K562 (cell line): ENCODE measurements at regions not wholly inside any gene's neighbourhood (a gene's known extent, or its start where the extent isn't known, plus 50 kb on each side); places are given as distances from the start of the nearest gene placed in this dataset.

Experiments
- BRCA1 ChIP-seq, 2 experiments: fragments of 450-650 bp in 1 of 2; sonication (generic) in 1 of 2; formaldehyde crosslinking in 1 of 2; IDR thresholded peaks; 2 replicates each; pipeline versions ENCODE4 v1.5.0 to v1.6.1; 2017 to 2020; ENCODE audit warnings: mild to moderate bottlenecking in 1 of 2, missing genetic modification reagents in 1 of 2
- CEBPG ChIP-seq, 3 experiments: fragments of 200-800 bp in 1 of 3; sonication (Bioruptor generic) in 1 of 3; sonication (generic) in 1 of 3; formaldehyde crosslinking in 1 of 3; IDR thresholded peaks in 2 of 3; conservative IDR thresholded peaks in 1 of 3; 2 replicates each; pipeline versions ENCODE4 v1.6.1 to v1.8.0; 2016 to 2022; ENCODE audit warnings: missing compliant biosample characterization in 2 of 3, missing genetic modification characterization in 2 of 3, mild to moderate bottlenecking in 1 of 3, missing genetic modification reagents in 1 of 3
- ELK3 ChIP-seq: fragments of 450-650 bp; formaldehyde crosslinking; IDR thresholded peaks from 2 replicates; pipeline ENCODE4 v1.4.0; 2020; ENCODE audit warnings: mild to moderate bottlenecking
- ETS2 ChIP-seq: IDR thresholded peaks from 2 replicates; pipeline ENCODE4 v1.6.1; 2016; ENCODE audit warnings: borderline replicate concordance, missing genetic modification characterization, mild to moderate bottlenecking, moderate library complexity, missing compliant biosample characterization; ENCODE audit not compliant: poor library complexity, severe bottlenecking
- FOS ChIP-seq: IDR thresholded peaks from 3 replicates; pipeline ENCODE4 v1.6.1; 2011; ENCODE audit not compliant: insufficient read length; ENCODE audit errors: extremely low read depth
- HMGN3 ChIP-seq: IDR thresholded peaks from 2 replicates; pipeline ENCODE4 v1.6.1; 2011; ENCODE audit warnings: borderline replicate concordance, low read depth, mild to moderate bottlenecking, mixed read lengths, low read length; ENCODE audit not compliant: insufficient read length; ENCODE audit errors: extremely low read depth
- KAT7 ChIP-seq: sonication (generic); formaldehyde crosslinking; IDR thresholded peaks from 2 replicates; pipeline ENCODE4 v1.8.0; 2022; ENCODE audit warnings: missing genetic modification reagents, mild to moderate bottlenecking, borderline replicate concordance
- MYBL2 ChIP-seq, 2 experiments: fragments of 450-650 bp in 1 of 2; sonication (generic) in 1 of 2; formaldehyde crosslinking in 1 of 2; IDR thresholded peaks; 2 replicates each; pipeline versions ENCODE4 v1.6.1 to v1.8.1; 2017 to 2022; ENCODE audit warnings: borderline replicate concordance in 1 of 2, inconsistent platforms in 1 of 2, low read depth in 1 of 2, mild to moderate bottlenecking in 1 of 2, missing genetic modification reagents in 1 of 2, moderate library complexity in 1 of 2
- NFIC ChIP-seq: fragments of 450-650 bp; IDR thresholded peaks from 2 replicates; pipeline ENCODE4 v1.6.1; 2017; ENCODE audit warnings: mild to moderate bottlenecking, inconsistent platforms
- NFIX ChIP-seq: fragments of 250-450 bp; sonication (Bioruptor Pico); IDR thresholded peaks from 2 replicates; pipeline ENCODE4 v1.4.0; 2020; ENCODE audit warnings: low read depth, mild to moderate bottlenecking, moderate library complexity
- NKRF ChIP-seq: fragments of 450-650 bp; IDR thresholded peaks from 2 replicates; pipeline ENCODE4 v1.6.1; 2016; ENCODE audit warnings: borderline replicate concordance
- RAD51 ChIP-seq: fragments of 450-650 bp; IDR thresholded peaks from 2 replicates; pipeline ENCODE4 v1.7.1; 2016; ENCODE audit warnings: low read depth, mild to moderate bottlenecking, borderline replicate concordance
- SREBF2 ChIP-seq: sonication (generic); formaldehyde crosslinking; IDR thresholded peaks from 2 replicates; pipeline ENCODE4 v1.4.0; 2020; ENCODE audit warnings: mild to moderate bottlenecking, missing genetic modification reagents
- ZSCAN29 ChIP-seq: fragments of 450-650 bp; IDR thresholded peaks from 2 replicates; pipeline ENCODE4 v1.6.1; 2017
- TF ChIP-seq, protein P1 (sequence below): fragments of 250-450 bp; sonication (Bioruptor Pico); IDR thresholded peaks from 2 replicates; pipeline ENCODE4 v1.8.0; 2021; ENCODE audit warnings: mild to moderate bottlenecking, moderate library complexity
- TF ChIP-seq, protein P2 (sequence below), 2 experiments: fragments of 450-650 bp; conservative IDR thresholded peaks; 2 replicates each; pipeline ENCODE4 v1.6.1; 2017; ENCODE audit warnings: mild to moderate bottlenecking in 2 of 2, moderate library complexity in 2 of 2

GRCh38 chr10:78798976-78799730 is 269.6 kb upstream of the ZMIZ1 start (continued):
- TF ChIP-seq ELK3 (CRISPR knock-in tag) (no peak), ZSCAN29 (no peak), FOS (no peak), SREBF2 (CRISPR knock-in tag) (no peak), NFIX (peak; percentile 95), HMGN3 (no peak), RAD51 (no peak), KAT7 (CRISPR knock-in tag) (no peak), BRCA1 (IDR thresholded peaks at IDR 0.05) (no peak), BRCA1 (CRISPR knock-in tag; IDR thresholded peaks at IDR 0.05) (no peak), NFIC (peak; percentile 98), ETS2 (no peak), MYBL2 (IDR thresholded peaks at IDR 0.05; ENCODE audit: low read depth) (no peak), MYBL2 (CRISPR knock-in tag; IDR thresholded peaks at IDR 0.05; ENCODE audit: borderline replicate concordance) (no peak), NKRF (no peak), CEBPG (CRISPR knock-in tag; IDR thresholded peaks at IDR 0.05) (no peak), CEBPG (tag; conservative IDR thresholded peaks at IDR 0.05 in 1 of 2, IDR thresholded peaks at IDR 0.05 in 1 of 2) (peak in 1 of 2 experiments; percentile 42; a peak in 1 of 4 replicates)
- TF ChIP-seq, protein P1, sequence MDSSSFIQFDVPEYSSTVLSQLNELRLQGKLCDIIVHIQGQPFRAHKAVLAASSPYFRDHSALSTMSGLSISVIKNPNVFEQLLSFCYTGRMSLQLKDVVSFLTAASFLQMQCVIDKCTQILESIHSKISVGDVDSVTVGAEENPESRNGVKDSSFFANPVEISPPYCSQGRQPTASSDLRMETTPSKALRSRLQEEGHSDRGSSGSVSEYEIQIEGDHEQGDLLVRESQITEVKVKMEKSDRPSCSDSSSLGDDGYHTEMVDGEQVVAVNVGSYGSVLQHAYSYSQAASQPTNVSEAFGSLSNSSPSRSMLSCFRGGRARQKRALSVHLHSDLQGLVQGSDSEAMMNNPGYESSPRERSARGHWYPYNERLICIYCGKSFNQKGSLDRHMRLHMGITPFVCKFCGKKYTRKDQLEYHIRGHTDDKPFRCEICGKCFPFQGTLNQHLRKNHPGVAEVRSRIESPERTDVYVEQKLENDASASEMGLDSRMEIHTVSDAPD (CRISPR knock-in tag), result no peak
- TF ChIP-seq, protein P2, sequence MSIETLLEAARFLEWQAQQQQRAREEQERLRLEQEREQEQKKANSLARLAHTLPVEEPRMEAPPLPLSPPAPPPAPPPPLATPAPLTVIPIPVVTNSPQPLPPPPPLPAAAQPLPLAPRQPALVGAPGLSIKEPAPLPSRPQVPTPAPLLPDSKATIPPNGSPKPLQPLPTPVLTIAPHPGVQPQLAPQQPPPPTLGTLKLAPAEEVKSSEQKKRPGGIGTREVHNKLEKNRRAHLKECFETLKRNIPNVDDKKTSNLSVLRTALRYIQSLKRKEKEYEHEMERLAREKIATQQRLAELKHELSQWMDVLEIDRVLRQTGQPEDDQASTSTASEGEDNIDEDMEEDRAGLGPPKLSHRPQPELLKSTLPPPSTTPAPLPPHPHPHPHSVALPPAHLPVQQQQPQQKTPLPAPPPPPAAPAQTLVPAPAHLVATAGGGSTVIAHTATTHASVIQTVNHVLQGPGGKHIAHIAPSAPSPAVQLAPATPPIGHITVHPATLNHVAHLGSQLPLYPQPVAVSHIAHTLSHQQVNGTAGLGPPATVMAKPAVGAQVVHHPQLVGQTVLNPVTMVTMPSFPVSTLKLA (conservative IDR thresholded peaks at IDR 0.05), result no peak
